ENCODE measurements at regions not wholly inside any gene's neighbourhood (a gene's known extent, or its start where the extent isn't known, plus 50 kb on each side); places are given as distances from the start of the nearest gene placed in this dataset.

DNA sequence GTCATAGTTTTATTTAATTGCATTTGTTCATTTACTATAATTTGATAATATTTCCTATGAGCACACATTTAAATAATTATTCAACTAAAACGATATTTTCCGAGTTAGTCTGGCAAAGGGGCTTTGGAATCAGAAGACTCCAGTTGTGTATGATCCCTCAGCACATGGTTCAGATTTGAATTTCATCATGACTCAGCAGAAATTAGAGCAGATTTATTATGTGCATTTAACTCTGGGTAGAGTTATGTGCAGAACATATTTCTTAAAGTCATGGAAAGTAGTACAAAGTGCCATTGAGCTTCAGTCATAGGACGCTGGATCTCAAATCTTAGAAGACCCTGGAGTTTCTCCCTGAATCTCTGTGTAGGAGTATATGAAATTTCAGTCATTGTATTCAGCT lies 106.7 kb downstream of the ADCYAP1 start:
- DNase-seq (ENCODE audit: low read depth) (no peak), FAIRE-seq (no peak)
- Histone ChIP-seq H3K36me3 (ENCODE audit: control insufficient read depth, insufficient read depth, low read length) (no peaks in the 10 kb centered on the region), H3K4me3 (ENCODE audit: low read depth, low read length) (no peak overlapping the region), H3K27me3 (ENCODE audit: control insufficient read depth, insufficient read depth, low read length) (no peaks in the 10 kb centered on the region)
- TF ChIP-seq, protein P1, sequence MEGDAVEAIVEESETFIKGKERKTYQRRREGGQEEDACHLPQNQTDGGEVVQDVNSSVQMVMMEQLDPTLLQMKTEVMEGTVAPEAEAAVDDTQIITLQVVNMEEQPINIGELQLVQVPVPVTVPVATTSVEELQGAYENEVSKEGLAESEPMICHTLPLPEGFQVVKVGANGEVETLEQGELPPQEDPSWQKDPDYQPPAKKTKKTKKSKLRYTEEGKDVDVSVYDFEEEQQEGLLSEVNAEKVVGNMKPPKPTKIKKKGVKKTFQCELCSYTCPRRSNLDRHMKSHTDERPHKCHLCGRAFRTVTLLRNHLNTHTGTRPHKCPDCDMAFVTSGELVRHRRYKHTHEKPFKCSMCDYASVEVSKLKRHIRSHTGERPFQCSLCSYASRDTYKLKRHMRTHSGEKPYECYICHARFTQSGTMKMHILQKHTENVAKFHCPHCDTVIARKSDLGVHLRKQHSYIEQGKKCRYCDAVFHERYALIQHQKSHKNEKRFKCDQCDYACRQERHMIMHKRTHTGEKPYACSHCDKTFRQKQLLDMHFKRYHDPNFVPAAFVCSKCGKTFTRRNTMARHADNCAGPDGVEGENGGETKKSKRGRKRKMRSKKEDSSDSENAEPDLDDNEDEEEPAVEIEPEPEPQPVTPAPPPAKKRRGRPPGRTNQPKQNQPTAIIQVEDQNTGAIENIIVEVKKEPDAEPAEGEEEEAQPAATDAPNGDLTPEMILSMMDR (IDR thresholded peaks at IDR 0.05; ENCODE audit: insufficient read depth, low read length, severe bottlenecking) = no peak

DNA sequence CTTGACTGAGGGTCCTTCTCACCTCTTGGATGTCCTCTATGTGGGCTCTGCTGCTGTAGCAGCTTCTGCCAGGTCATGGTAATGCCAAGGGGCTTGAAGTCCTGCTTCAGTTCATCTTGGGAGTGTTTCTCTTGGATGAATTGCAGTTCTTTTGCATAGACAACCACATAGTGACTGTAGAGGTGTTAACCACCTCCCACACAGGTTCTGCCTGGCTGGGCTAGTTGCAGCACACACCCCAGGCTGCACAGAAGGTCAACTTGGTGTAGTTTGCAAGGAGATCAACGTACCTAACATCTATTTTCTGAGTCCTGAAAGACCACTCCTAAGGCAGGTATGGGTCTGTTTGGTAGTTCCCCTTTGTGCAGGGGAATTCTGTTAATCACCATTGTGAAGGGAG lies 108.1 kb downstream of the ADCYAP1 start:
- no peak for FAIRE-seq

GRCh38 chr18:1013951-1014350 lies 109.3 kb downstream of the ADCYAP1 start:
- no peak for DNase-seq (ENCODE audit: low read depth)
- Histone ChIP-seq H3K36me3 (ENCODE audit: control insufficient read depth, insufficient read depth, low read length) (no peaks in the 10 kb centered on the region), H3K4me3 (ENCODE audit: low read depth, low read length) (no peak overlapping the region), H3K27me3 (ENCODE audit: control insufficient read depth, insufficient read depth, low read length) (no peaks in the 10 kb centered on the region)
- FAIRE-seq = no peak
- TF ChIP-seq, protein P1 (IDR thresholded peaks at IDR 0.05; ENCODE audit: insufficient read depth, low read length, severe bottlenecking) = no peak

More for the DNA sequence above, 108.1 kb downstream of the ADCYAP1 start:
- H3K4me3 ChIP-seq (ENCODE audit: low read depth, low read length) = no peak overlapping the region
- no peaks in the 10 kb centered on the region for H3K36me3 ChIP-seq (ENCODE audit: control insufficient read depth, insufficient read depth, low read length)
- no peak for DNase-seq (ENCODE audit: low read depth)
- H3K27me3 ChIP-seq (ENCODE audit: control insufficient read depth, insufficient read depth, low read length) = no peaks in the 10 kb centered on the region
- TF ChIP-seq, protein P1 (IDR thresholded peaks at IDR 0.05; ENCODE audit: insufficient read depth, low read length, severe bottlenecking) = no peak

GRCh38 chr18:1014509-1014908 lies 109.8 kb downstream of the ADCYAP1 start:
- Histone ChIP-seq H3K27me3 (ENCODE audit: control insufficient read depth, insufficient read depth, low read length) (no peaks in the 10 kb centered on the region), H3K4me3 (ENCODE audit: low read depth, low read length) (no peak overlapping the region), H3K36me3 (ENCODE audit: control insufficient read depth, insufficient read depth, low read length) (no peaks in the 10 kb centered on the region)
- TF ChIP-seq, protein P1 (IDR thresholded peaks at IDR 0.05; ENCODE audit: insufficient read depth, low read length, severe bottlenecking) = no peak
- FAIRE-seq (no peak), DNase-seq (ENCODE audit: low read depth) (no peak)

DNA sequence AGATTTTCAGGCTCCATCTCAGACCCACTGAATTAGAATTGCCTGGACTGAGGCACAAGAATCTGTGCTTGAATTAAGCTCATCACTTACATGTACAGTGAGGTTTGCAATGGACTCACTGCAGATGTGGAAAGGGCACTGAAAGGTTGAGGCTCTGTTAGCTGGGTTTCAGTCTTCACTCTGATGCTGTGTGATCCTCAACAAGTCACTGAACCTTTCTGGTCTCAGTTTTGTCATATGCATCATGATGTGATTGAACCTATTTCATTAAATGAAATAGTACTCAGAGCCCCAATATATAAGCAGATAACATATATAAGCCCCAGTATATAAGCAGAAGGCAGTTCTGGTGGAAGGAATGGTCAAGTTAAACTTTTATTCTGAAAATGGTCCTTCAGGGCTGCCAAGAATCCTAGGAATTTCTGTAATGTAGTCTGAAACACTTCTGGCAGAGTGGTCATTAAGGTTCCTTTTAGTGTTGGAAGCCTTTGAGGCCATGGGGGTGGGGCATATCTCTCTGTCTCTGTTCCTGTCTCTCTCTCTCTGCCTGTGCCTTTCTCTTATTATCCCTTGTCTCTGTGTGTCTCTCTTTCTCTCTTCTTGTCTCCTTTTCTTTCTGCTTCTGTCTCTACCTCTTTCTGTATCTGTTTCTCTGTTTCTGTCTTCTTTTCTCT lies 110.4 kb downstream of the ADCYAP1 start:
- Histone ChIP-seq H3K27me3 (ENCODE audit: control insufficient read depth, insufficient read depth, low read length) (no peaks in the 10 kb centered on the region), H3K4me3 (ENCODE audit: low read depth, low read length) (no peak overlapping the region), H3K36me3 (ENCODE audit: control insufficient read depth, insufficient read depth, low read length) (no peaks in the 10 kb centered on the region)
- DNase-seq (ENCODE audit: low read depth) (no peak), FAIRE-seq (no peak)
- TF ChIP-seq, protein P1 (IDR thresholded peaks at IDR 0.05; ENCODE audit: insufficient read depth, low read length, severe bottlenecking) = no peak

GRCh38 chr18:1015777-1016176 lies 111.1 kb downstream of the ADCYAP1 start:
- TF ChIP-seq, protein P1 (IDR thresholded peaks at IDR 0.05; ENCODE audit: insufficient read depth, low read length, severe bottlenecking) = no peak
- Histone ChIP-seq H3K27me3 (ENCODE audit: control insufficient read depth, insufficient read depth, low read length) (no peaks in the 10 kb centered on the region), H3K4me3 (ENCODE audit: low read depth, low read length) (no peak overlapping the region), H3K36me3 (ENCODE audit: control insufficient read depth, insufficient read depth, low read length) (no peaks in the 10 kb centered on the region)
- no peak for DNase-seq (ENCODE audit: low read depth)
- FAIRE-seq = no peak

Measured in bronchial epithelial cell (primary cell).